IPS DF 6.9 (cell line): ENCODE measurements at regions not wholly inside any gene's neighbourhood (a gene's known extent, or its start where the extent isn't known, plus 50 kb on each side); places are given as distances from the start of the nearest gene placed in this dataset.
"Not testable (repeated sequence)": the region's sequence is repeated elsewhere in the genome, so short reads cannot be mapped to it uniquely, and the experiment has no call there.

Source experiments
- DNase-seq: peaks from one replicate; pipeline ENCODE4 v3.0.0-alpha.2; 2013; ENCODE audit warnings: low read depth, low spot score
- H3K27ac ChIP-seq: one replicate; pipeline ENCODE4 v1.5.1; 2013; ENCODE audit warnings: low read length, control low read depth
- H3K27me3 ChIP-seq: 2 replicates; pipeline ENCODE4 v1.6.1; 2013; ENCODE audit warnings: mild to moderate bottlenecking, low read length; ENCODE audit not compliant: control insufficient read depth, insufficient read depth
- H3K36me3 ChIP-seq: 2 replicates; pipeline ENCODE4 v1.6.1; 2013; ENCODE audit warnings: low read length; ENCODE audit not compliant: control insufficient read depth, insufficient read depth
- H3K4me1 ChIP-seq: 2 replicates; pipeline ENCODE4 v1.6.1; 2013; ENCODE audit warnings: low read length; ENCODE audit not compliant: control insufficient read depth, insufficient read depth
- H3K4me3 ChIP-seq: 2 replicates; pipeline ENCODE4 v1.5.1; 2013; ENCODE audit warnings: mild to moderate bottlenecking, low read length
- H3K9me3 ChIP-seq: 2 replicates; pipeline ENCODE4 v1.6.1; 2013; ENCODE audit warnings: low read length, inconsistent platforms; ENCODE audit not compliant: control insufficient read depth, insufficient read depth
- WGBS: extraction: QIAGEN DNeasy Blood & Tissue Kit; methylation state at CpG from one replicate; pipeline ENCODE4 v1.1.7; 2013; ENCODE audit warnings: mixed read lengths, missing lambda C conversion rate; ENCODE audit not compliant: insufficient read length, insufficient coverage; 5-methylcytosine and 5-hydroxymethylcytosine counted together

DNA sequence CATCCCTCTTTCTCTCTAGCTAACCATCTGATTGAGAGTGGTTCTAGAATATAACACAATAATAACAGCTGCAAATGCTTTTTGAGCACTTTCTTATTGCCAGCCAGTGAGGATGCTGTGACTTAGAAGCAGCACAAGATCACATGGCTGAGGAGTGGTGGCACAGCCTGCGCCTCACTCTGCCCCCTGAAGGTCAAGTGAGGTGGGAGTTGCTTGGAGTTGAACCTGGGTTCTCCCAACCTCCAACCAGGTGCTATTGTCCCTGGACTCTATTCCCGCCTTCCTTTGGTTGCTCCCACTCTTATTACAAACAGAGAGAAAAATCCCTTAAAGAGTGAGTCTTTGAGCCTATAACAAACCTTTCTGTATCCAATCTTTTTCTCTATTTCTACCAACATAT, 280.3 kb upstream of the PODXL start:
- WGBS, result no CpG with 5 or more reads among the region's 2 CpGs
- Histone ChIP-seq H3K27me3 (no peaks in the 10 kb centered on the region), H3K36me3 (no peaks in the 10 kb centered on the region), H3K4me1 (no peaks in the 10 kb centered on the region), H3K9me3 (no peaks in the 10 kb centered on the region), H3K4me3 (no peak overlapping the region), H3K27ac (no peak overlapping the region)
- DNase-seq, result peak; percentile 29

DNA sequence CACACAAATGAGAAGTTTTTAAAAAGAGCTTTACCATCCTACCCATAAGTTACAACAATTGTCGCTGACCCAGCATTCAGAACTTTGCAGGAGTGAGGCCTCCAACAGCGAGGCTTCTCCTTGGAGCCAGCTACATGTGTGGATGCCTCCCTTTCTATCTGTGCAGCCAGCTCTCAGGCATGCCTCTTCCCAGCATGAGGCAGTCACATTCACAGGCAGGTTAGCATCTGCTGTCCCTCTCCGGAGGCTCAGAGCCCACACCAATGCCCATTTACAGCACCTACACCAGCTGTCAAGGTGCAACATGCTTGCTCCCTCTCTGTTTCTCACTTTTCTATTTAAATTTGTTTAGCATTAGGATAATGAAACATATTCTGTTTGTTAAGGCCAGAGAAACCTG, 278.7 kb upstream of the PODXL start:
- Histone ChIP-seq H3K9me3 (no peaks in the 10 kb centered on the region), H3K4me1 (peaks cover 2% of the 10 kb centered on the region), H3K27ac (no peak overlapping the region), H3K36me3 (no peaks in the 10 kb centered on the region), H3K27me3 (no peaks in the 10 kb centered on the region), H3K4me3 (no peak overlapping the region)
- DNase-seq, result no peak
- WGBS, result no CpG with 5 or more reads among the region's 3 CpGs

DNA sequence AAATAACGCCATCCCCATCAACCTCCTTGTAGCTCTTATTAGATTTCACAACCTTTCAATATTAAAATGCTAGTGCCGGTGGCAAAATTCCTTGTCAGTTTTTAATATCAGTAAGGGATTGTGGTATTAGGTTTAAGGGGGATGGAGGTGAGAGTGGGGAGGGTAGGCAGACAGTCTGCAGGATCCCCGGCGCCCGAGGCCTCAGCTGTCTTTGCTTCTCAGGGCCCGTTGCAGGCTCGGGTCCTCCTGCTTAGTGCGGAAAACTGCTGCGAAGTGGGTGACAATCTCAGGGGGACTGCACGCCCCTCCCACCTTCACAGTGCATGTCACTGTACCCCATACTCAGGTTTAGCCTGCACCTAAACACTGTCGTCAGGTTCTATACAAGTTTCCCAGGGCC, 274.3 kb upstream of the PODXL start:
- Histone ChIP-seq H3K36me3 (no peaks in the 10 kb centered on the region), H3K27ac (no peak overlapping the region), H3K27me3 (no peaks in the 10 kb centered on the region), H3K4me3 (no peak overlapping the region), H3K4me1 (peaks cover 8% of the 10 kb centered on the region), H3K9me3 (no peaks in the 10 kb centered on the region)
- DNase-seq, result no peak
- no CpG with 5 or more reads among the region's 11 CpGs for WGBS

DNA sequence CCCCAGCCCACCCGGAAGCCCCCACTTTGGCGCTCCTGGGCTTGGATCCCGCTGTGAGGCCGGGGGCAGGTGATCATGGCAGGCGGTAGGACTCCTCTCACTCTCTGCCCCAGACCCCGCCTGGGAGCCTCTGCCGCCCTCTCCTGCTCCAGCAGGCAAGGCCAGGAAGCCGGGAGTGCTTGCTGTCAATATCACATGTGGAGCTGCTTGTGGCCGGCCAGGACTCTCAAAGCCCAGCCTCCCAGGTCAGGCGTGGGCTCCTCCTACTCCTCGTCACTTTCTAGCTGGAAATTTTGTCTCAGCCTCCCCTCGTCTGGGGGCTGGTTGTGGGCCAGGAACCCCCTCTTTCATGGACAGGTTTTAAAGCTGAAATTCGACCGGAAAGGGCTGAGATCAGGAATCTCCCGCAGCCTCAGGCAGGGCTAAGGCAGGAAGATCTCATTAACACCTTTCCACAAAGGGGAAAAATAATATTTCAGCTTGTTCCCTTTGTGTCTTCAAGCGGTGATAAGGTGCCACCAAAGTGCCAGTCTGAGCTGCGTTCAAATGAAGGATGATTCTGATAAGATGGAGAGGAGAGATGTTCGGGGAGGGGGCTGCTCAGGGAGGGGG, 273.6 kb upstream of the PODXL start:
- Histone ChIP-seq H3K9me3 (no peaks in the 10 kb centered on the region), H3K4me3 (no peak overlapping the region), H3K4me1 (peaks cover 8% of the 10 kb centered on the region), H3K36me3 (no peaks in the 10 kb centered on the region), H3K27ac (no peak overlapping the region), H3K27me3 (no peaks in the 10 kb centered on the region)
- WGBS, result no CpG with 5 or more reads among the region's 18 CpGs
- peak; percentile 33 for DNase-seq

DNA sequence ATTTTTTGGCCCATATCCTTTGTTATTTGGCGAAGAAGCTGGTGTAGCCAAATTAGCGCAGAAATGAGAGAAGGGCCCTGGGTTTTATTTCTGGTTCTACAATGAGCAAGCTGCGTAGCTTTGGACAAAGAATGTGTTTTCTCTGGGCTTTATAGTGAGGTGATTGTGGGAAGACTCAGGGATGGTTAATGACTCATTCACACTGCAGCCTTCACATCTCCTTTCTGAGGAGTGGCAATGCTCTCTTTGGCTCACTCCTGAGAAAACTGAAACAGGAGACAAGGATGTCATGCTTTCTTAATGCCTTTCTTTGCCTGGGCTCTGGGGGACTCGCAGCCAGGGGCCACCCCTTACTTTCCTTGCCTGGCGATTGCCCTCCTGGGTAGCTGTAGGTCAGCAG, 271.0 kb upstream of the PODXL start:
- no peak for DNase-seq
- Histone ChIP-seq H3K27ac (no peak overlapping the region), H3K4me3 (no peak overlapping the region), H3K27me3 (no peaks in the 10 kb centered on the region), H3K36me3 (no peaks in the 10 kb centered on the region), H3K9me3 (no peaks in the 10 kb centered on the region), H3K4me1 (peaks cover 8% of the 10 kb centered on the region)
- no CpG with 5 or more reads among the region's 5 CpGs for WGBS

DNA sequence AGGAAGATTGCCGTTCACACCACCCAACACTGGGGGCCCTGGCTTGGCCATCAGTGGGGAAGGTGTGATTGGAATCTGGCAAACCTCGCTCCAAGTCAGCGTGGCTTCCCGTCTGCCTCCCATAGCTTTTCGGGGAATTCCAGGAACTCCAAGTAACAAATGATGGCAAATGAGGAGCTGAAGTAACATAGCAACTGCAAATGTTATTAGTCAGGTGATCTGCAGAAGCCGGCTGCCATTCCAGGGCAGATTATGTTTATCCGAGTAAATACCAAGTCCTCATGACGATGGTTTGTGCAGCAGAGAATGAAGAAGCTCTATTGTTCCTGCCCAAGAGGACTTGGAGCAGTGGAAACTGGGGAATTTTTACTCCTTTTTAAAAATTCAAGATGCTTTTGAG, 270.5 kb upstream of the PODXL start:
- H3K4me1 ChIP-seq, result peaks cover 8% of the 10 kb centered on the region
- no peaks in the 10 kb centered on the region for H3K9me3 ChIP-seq
- no peak overlapping the region for H3K27ac ChIP-seq
- H3K36me3 ChIP-seq, result no peaks in the 10 kb centered on the region
- no peak overlapping the region for H3K4me3 ChIP-seq
- DNase-seq, result no peak
- no CpG with 5 or more reads among the region's 8 CpGs for WGBS
- H3K27me3 ChIP-seq, result no peaks in the 10 kb centered on the region

DNA sequence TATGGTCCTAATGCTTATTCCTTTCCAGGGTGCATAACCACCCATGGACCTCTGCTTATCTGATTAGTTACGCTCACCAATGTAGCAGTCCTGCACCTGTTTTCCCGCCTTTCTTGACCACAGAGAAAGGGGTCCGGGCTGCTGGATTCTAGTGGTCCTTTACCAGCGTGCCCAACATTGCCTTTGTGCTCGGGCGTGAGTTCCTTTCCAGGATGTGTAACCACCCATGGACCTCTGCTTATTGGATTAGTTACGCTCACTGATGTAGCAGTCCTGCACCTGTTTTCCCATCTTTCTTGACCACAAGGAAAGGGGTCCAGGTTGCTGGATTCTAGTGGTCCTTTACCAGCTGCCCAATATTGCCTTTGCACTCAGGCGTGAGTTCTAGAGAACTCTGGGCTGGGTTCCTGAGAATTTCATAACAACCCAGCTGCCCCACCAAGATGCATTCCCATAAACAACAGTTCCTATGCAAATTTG, 267.6 kb upstream of the PODXL start:
- H3K27me3 ChIP-seq, H3K36me3 ChIP-seq, DNase-seq, H3K9me3 ChIP-seq, H3K4me1 ChIP-seq, H3K4me3 ChIP-seq, H3K27ac ChIP-seq: not testable (repeated sequence)
- WGBS, result no CpG with 5 or more reads among the region's 8 CpGs

DNA sequence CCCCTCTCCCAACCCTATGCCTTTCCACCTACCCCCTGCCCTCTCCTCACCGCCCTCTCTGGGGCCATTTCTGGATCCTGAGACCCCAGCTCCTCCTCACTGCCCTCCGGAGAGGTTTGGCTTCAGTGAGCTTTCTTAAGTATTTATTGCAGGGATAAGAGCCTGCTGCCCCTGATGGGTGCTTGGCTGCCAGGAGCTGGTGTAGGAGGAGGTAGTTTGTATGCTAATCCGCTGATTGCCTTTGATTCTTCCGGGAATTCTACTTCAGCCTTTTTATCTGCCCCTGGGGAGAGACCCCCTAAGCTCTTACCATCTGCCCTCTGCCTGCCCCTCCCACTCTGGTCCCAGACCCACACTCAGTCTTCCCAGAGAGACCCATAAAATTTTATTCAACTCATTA, 263.5 kb upstream of the PODXL start:
- Histone ChIP-seq H3K4me1 (0 out of 2 replicates have a peak, but pooled peaks cover 2% of the 10 kb centered on the region), H3K9me3 (no peaks in the 10 kb centered on the region), H3K36me3 (no peaks in the 10 kb centered on the region), H3K27ac (no peak overlapping the region), H3K27me3 (no peaks in the 10 kb centered on the region), H3K4me3 (no peak overlapping the region)
- no peak for DNase-seq
- no CpG with 5 or more reads among the region's 4 CpGs for whole genome bisulfite sequencing

DNA sequence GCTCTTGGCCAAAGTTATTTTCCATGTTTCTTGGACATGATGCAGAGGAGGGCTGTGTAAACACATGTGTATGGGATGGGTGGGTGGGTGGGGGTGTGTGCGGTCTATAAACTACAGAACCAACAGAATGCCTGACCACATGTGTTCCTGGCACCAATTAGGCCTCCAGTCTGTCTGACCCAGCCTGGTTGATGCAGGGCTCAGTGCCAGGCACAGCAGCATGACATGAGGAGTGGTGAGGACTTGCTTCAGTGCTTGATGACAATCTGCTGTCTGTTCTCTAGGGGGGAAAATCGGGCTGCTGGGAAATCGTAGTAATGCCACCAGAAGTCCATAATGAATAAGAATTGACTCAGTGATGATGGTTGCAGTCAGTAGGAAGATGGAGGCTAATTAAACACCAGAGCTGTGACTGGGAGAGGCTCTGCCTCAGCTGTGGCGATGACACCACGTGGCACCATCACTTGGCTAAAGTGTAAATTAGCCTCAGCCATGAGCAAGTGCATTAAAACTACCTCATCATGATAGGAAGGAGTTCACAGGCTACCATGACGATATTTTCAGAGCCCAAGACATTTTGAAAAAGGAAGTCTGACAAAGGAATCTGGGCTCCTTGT, 260.1 kb upstream of the PODXL start:
- Histone ChIP-seq H3K9me3 (no peaks in the 10 kb centered on the region), H3K4me1 (0 out of 2 replicates have a peak, but pooled peaks cover 2% of the 10 kb centered on the region), H3K27ac (no peak overlapping the region), H3K4me3 (no peak overlapping the region), H3K27me3 (no peaks in the 10 kb centered on the region), H3K36me3 (no peaks in the 10 kb centered on the region)
- no peak for DNase-seq
- no CpG with 5 or more reads among the region's 6 CpGs for WGBS

DNA sequence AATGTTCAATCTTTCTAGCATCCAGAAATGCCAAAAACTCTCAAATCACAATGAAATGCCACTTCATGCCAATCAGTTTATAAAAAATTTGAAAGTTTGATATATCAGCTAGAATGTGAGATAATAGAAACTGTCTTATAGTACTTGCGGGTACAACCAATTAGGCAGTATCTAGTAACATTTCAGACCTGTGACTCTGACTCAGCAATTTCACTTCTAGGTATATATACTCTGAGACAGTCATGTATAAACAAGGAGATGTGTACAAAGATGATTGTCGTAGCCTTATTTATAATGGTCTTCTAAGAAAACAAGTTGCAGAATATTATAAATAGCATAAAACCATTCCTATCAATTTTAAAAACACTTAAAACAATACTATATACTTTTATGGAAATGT, 252.3 kb upstream of the PODXL start:
- H3K27me3 ChIP-seq, result no peaks in the 10 kb centered on the region
- no CpG with 5 or more reads among the region's 2 CpGs for WGBS

DNA sequence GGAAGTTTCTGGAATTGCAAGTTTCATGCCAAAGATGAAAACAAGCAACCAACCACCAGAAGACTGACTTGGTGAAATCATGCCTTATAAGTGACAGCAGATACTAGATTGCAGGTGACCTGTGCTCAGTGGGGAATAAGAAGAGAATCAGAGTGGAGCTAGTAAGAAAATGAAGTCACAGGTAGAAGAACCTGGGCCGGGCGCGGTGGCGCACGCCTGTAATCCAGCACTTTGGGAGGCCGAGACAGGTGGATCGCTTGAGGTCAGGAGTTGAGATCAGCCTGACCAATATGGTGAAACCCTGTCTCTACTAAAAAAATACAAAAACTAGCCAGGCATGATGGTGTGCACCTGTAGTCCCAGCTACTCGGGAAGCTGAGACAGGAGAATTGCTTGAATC, 251.7 kb upstream of the PODXL start:
- not testable (repeated sequence) for H3K27me3 ChIP-seq

More for the DNA sequence above, 252.3 kb upstream of the PODXL start:
- H3K4me1 ChIP-seq, result no peaks in the 10 kb centered on the region
- no peaks in the 10 kb centered on the region for H3K36me3 ChIP-seq
- no peak for DNase-seq
- no peak overlapping the region for H3K27ac ChIP-seq
- no peak overlapping the region for H3K4me3 ChIP-seq
- H3K9me3 ChIP-seq, result no peaks in the 10 kb centered on the region

More for the DNA sequence above, 251.7 kb upstream of the PODXL start:
- H3K4me1 ChIP-seq, DNase-seq, H3K9me3 ChIP-seq, H3K36me3 ChIP-seq, H3K4me3 ChIP-seq, H3K27ac ChIP-seq: not testable (repeated sequence)
- WGBS, result no CpG with 5 or more reads among the region's 8 CpGs
